Sigmoid colon (tissue), 6 donors: ENCODE measurements at regions not wholly inside any gene's neighbourhood (a gene's known extent, or its start where the extent isn't known, plus 50 kb on each side); places are given as distances from the start of the nearest gene placed in this dataset.

ENCODE experiments used
- DNase-seq: peaks from one replicate; pipeline ENCODE4 v3.0.0-alpha.2; 2019
- H3K27ac ChIP-seq, 4 donors: fragments of 200-600 bp; sonication (generic); one replicate each; pipeline ENCODE4 v1.5.1; 2016 to 2019; ENCODE audit warnings: mild to moderate bottlenecking in 1 of 4
- H3K27me3 ChIP-seq, 3 donors: fragments of 200-600 bp; sonication (generic); one replicate each; pipeline ENCODE4 v1.5.1; 2019; ENCODE audit warnings: mild to moderate bottlenecking in 1 of 3
- H3K36me3 ChIP-seq, 4 donors: fragments of 200-600 bp; sonication (generic); one replicate each; pipeline ENCODE4 v1.5.1; 2016 to 2019
- H3K4me1 ChIP-seq, 4 donors: fragments of 200-600 bp; sonication (generic); one replicate each; pipeline ENCODE4 v1.5.1; 2017 to 2019
- H3K4me3 ChIP-seq, 4 donors: fragments of 200-600 bp; sonication (generic); one replicate each; pipeline ENCODE4 v1.5.1; 2017 to 2019; ENCODE audit warnings: mild to moderate bottlenecking in 2 of 4, moderate library complexity in 1 of 4
- H3K9me3 ChIP-seq, 4 donors: fragments of 200-600 bp in 3 of 4; sonication (generic) in 3 of 4; one replicate each; pipeline versions ENCODE4 v1.5.1 to v1.6.1; 2013 to 2019
- CTCF ChIP-seq, 4 experiments: fragments of 450-650 bp in 3 of 4; fragments of 200-600 bp in 1 of 4; IDR thresholded peaks; one replicate each; pipeline ENCODE4 v1.5.1; 2016 to 2019; ENCODE audit warnings: antibody characterized with exemption in 4 of 4, mild to moderate bottlenecking in 3 of 4, moderate library complexity in 2 of 4
- EP300 ChIP-seq, 4 donors: sonication (generic); formaldehyde crosslinking; IDR thresholded peaks; one replicate each; pipeline ENCODE4 v1.6.1; 2017; ENCODE audit warnings: antibody characterized with exemption in 4 of 4
- POLR2A ChIP-seq, 2 donors: fragments of 450-650 bp; IDR thresholded peaks; one replicate each; pipeline ENCODE4 v1.6.1; 2016; ENCODE audit warnings: antibody characterized with exemption in 2 of 2, mild to moderate bottlenecking in 2 of 2, moderate library complexity in 2 of 2
- POLR2AphosphoS5 ChIP-seq, 4 donors: sonication (generic); formaldehyde crosslinking; IDR thresholded peaks; one replicate each; pipeline ENCODE4 v1.6.1; 2017; ENCODE audit warnings: antibody characterized with exemption in 4 of 4
- WGBS, 2 donors: extraction: QIAGEN DNeasy Blood & Tissue Kit; methylation state at CpG; one replicate each; pipeline ENCODE4 v1.1.7; 2013; 5-methylcytosine and 5-hydroxymethylcytosine counted together
- intact Hi-C: fragments of 100-400 bp; cut with DNase I; formaldehyde crosslinking; loops from one replicate; pipeline ENCODE4 v1.15.1; 2023
- donor health status: healthy with polysubstance abuse.
- donor health status: healthy.

- Histone ChIP-seq H3K9me3 (no peaks in the 10 kb centered on the region), H3K4me3 (no peak overlapping the region), H3K27me3 (no peaks in the 10 kb centered on the region), H3K27ac (no peak overlapping the region), H3K36me3 (no peaks in the 10 kb centered on the region), H3K4me1 (no peaks in the 10 kb centered on the region)
- TF ChIP-seq POLR2AphosphoS5 (IDR thresholded peaks at IDR 0.05) (no peak), POLR2A (IDR thresholded peaks at IDR 0.05) (no peak), EP300 (IDR thresholded peaks at IDR 0.05) (no peak), CTCF (IDR thresholded peaks at IDR 0.05) (no peak)
- intact Hi-C loops: no loop called here
- WGBS, 2 donors: 26 to 45% methylated on average over 2 of the region's 2 CpGs
- no peak for DNase-seq
Measured at GRCh38 chr1:106564192-106564591, 492.3 kb upstream of the PRMT6 start.

GRCh38 chr1:106568201-106568974 lies 488.1 kb upstream of the PRMT6 start:
- 77 to 78% methylated on average over 6 of the region's 6 CpGs for WGBS, 2 donors
- intact Hi-C loops: no loop called here
- H3K27me3 ChIP-seq: no peaks in the 10 kb centered on the region
- H3K27ac ChIP-seq: no peak overlapping the region
- no peaks in the 10 kb centered on the region for H3K36me3 ChIP-seq
- no peaks in the 10 kb centered on the region for H3K9me3 ChIP-seq
- no peak overlapping the region for H3K4me3 ChIP-seq
- no peak for TF ChIP-seq EP300 (IDR thresholded peaks at IDR 0.05)
- TF ChIP-seq CTCF (IDR thresholded peaks at IDR 0.05): no peak
- no peak for TF ChIP-seq POLR2A (IDR thresholded peaks at IDR 0.05)
- no peak for TF ChIP-seq POLR2AphosphoS5 (IDR thresholded peaks at IDR 0.05)
- no peak for DNase-seq
- no peaks in the 10 kb centered on the region for H3K4me1 ChIP-seq

- no peaks in the 10 kb centered on the region for H3K4me1 ChIP-seq
- no peak overlapping the region for H3K27ac ChIP-seq
- intact Hi-C loops: no loop called here
- H3K4me3 ChIP-seq: no peak overlapping the region
- no peak for DNase-seq
- H3K9me3 ChIP-seq: no peaks in the 10 kb centered on the region
- no peaks in the 10 kb centered on the region for H3K36me3 ChIP-seq
- H3K27me3 ChIP-seq: no peaks in the 10 kb centered on the region
- TF ChIP-seq CTCF (IDR thresholded peaks at IDR 0.05) (no peak), EP300 (IDR thresholded peaks at IDR 0.05) (no peak), POLR2A (IDR thresholded peaks at IDR 0.05) (no peak), POLR2AphosphoS5 (IDR thresholded peaks at IDR 0.05) (no peak)
- 89% methylated on average over 4 of the region's 4 CpGs for WGBS, 2 donors
Measured at GRCh38 chr1:106571109-106571508, 485.4 kb upstream of the PRMT6 start.

- no peak for DNase-seq
Measured at GRCh38 chr1:106584107-106584506, 472.4 kb upstream of the PRMT6 start.

More at GRCh38 chr1:106584107-106584506, 472.4 kb upstream of the PRMT6 start:
- no peak overlapping the region for H3K27ac ChIP-seq
- H3K4me3 ChIP-seq: no peak overlapping the region
- 57 to 67% methylated on average over 1 of the region's 1 CpG for WGBS, 2 donors
- intact Hi-C loops: no loop called here
- H3K4me1 ChIP-seq: no peaks in the 10 kb centered on the region
- TF ChIP-seq CTCF (IDR thresholded peaks at IDR 0.05) (no peak), EP300 (IDR thresholded peaks at IDR 0.05) (no peak), POLR2A (IDR thresholded peaks at IDR 0.05) (no peak), POLR2AphosphoS5 (IDR thresholded peaks at IDR 0.05) (no peak)
- no peaks in the 10 kb centered on the region for H3K36me3 ChIP-seq
- peaks cover 0 to 3% (median 0%) of the 10 kb centered on the region in 4 donors for H3K9me3 ChIP-seq
- no peaks in the 10 kb centered on the region for H3K27me3 ChIP-seq
